GM12865 (cell line): ENCODE measurements at regions not wholly inside any gene's neighbourhood (a gene's known extent, or its start where the extent isn't known, plus 50 kb on each side); places are given as distances from the start of the nearest gene placed in this dataset.

Source experiments
- DNase-seq: peaks from one replicate; pipeline ENCODE4 v3.0.0; 2010; ENCODE audit warnings: low read depth
- H3K4me3 ChIP-seq: 2 replicates; pipeline ENCODE4 v1.5.1; 2011; ENCODE audit warnings: mild to moderate bottlenecking, low read depth, low read length, control low read depth
- TF ChIP-seq, protein P1 (sequence below): IDR thresholded peaks from 2 replicates; pipeline ENCODE4 v1.5.1; 2011; ENCODE audit warnings: low read length, control low read depth, low read depth, inconsistent platforms; ENCODE audit not compliant: insufficient read depth; ENCODE audit errors: missing control alignments

- H3K4me3 ChIP-seq = no peak overlapping the region
- TF ChIP-seq, protein P1, sequence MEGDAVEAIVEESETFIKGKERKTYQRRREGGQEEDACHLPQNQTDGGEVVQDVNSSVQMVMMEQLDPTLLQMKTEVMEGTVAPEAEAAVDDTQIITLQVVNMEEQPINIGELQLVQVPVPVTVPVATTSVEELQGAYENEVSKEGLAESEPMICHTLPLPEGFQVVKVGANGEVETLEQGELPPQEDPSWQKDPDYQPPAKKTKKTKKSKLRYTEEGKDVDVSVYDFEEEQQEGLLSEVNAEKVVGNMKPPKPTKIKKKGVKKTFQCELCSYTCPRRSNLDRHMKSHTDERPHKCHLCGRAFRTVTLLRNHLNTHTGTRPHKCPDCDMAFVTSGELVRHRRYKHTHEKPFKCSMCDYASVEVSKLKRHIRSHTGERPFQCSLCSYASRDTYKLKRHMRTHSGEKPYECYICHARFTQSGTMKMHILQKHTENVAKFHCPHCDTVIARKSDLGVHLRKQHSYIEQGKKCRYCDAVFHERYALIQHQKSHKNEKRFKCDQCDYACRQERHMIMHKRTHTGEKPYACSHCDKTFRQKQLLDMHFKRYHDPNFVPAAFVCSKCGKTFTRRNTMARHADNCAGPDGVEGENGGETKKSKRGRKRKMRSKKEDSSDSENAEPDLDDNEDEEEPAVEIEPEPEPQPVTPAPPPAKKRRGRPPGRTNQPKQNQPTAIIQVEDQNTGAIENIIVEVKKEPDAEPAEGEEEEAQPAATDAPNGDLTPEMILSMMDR = no peak
- DNase-seq = no peak
Measured at GRCh38 chr4:66636349-66636748, 909.0 kb downstream of the CENPC start.

GRCh38 chr4:66633477-66633876, 911.8 kb downstream of the CENPC start:
- H3K4me3 ChIP-seq = no peak overlapping the region
- no peak for DNase-seq
- TF ChIP-seq, protein P1 = no peak

GRCh38 chr4:66629927-66630326, 915.4 kb downstream of the CENPC start:
- no peak for DNase-seq
- TF ChIP-seq, protein P1 = no peak
- H3K4me3 ChIP-seq = no peak overlapping the region

DNA sequence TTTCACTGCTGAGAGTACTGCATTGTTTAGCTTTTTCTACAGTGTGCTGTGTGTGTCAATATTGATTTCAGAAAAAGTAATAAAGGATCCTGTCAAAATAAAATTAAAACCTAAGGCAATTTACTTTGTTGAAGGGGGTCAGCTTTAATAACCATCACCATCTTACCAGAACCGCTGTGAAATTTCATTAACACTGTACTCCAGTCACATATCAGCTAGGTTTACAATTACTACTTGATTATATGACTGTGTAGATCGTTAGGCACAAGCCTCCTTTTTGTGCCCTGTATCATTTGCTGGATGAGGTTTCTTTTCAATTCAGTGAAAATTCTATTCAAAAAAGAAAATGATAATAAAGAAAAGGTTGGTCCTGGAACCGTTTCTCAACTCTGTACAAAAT, 917.2 kb downstream of the CENPC start:
- TF ChIP-seq, protein P1 = no peak
- no peak for DNase-seq
- no peak overlapping the region for H3K4me3 ChIP-seq

DNA sequence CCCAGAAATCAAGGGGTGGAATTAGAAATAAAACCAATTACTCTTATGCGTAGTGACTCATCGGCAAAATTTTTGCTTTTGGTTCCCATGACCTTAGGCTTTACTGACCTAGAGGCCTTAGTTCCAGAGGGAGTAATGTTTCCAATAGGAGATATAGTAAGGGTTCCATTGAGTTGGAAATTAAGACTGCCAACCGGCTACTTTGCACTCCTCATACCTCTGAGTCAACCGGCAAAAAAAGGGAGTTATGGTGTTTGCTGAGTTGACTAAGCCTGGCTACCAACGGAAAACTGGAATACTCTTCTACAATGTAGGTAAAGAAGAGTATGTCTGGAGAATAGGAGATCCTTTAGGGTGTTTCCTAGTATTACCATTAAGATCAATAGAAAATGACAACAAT, 919.8 kb downstream of the CENPC start:
- DNase-seq = no peak
- TF ChIP-seq, protein P1 = no peak

DNA sequence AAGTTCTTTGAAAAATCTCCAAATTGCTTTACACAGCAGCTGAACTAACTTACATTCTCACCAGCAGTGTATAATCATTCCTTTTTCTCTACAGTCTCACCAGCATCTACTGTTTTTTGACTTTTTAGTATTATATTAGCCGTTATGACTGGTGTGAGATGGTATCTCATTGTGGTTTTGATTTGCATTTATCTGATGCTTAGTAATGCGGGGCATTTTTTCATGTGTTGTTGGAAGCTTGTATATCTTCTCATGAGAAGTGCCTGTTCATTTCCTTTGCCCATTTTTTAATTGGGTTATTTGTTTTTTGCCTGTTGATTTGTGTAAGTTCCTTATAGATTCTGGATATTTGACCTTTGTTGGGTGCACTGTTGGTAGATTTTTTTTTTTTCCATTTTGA, 931.7 kb downstream of the CENPC start:
- TF ChIP-seq, protein P1 = no peak
- no peak overlapping the region for H3K4me3 ChIP-seq
- no peak for DNase-seq

More for the DNA sequence above, 919.8 kb downstream of the CENPC start:
- no peak overlapping the region for H3K4me3 ChIP-seq

DNA sequence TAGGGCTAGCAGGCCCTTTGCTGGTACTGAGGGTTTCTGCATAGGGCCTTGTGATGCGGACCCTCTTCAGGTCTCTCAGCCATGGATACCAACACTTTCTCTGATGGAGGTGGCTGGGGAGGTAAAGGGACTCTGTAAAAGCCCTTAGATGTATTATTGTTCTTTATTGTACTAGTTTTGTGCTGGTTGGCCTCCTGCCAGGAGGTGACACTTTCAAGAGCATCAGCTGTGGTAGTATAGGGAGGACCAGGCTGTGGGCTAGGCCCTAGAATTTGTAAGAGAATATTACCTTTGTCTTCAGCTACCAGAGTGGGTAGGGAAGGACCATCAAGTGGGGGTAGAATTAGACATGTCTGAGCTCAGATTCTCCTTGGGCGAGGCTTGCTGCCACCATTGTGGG, 936.3 kb downstream of the CENPC start:
- TF ChIP-seq, protein P1 = no peak
- no peak for DNase-seq
- no peak overlapping the region for H3K4me3 ChIP-seq
